Stimulated activated CD8-positive, alpha-beta memory T cell treated with anti-CD3 and anti-CD28 coated beads, Interleukin-12 subunit alpha, Interleukin-12 subunit beta, amount 100 ng/mL, for 24 hours (primary cell): ENCODE measurements at regions not wholly inside any gene's neighbourhood (a gene's known extent, or its start where the extent isn't known, plus 50 kb on each side); places are given as distances from the start of the nearest gene placed in this dataset.
"Not testable (repeated sequence)": the region's sequence is repeated elsewhere in the genome, so short reads cannot be mapped to it uniquely, and the experiment has no call there.

Experiments used
- DNase-seq: peaks from one replicate; pipeline ENCODE4 v3.0.0-alpha.2; 2020; ENCODE audit errors: extremely low read depth

- no peak for DNase-seq
These were observed 1140.8 kb upstream of the CELF4 start for GRCh38 chr18:38706373-38706772.

- DNase-seq = no peak
These were observed 1132.5 kb upstream of the CELF4 start for GRCh38 chr18:38698088-38698487.

- no peak for DNase-seq
These were observed 1130.1 kb upstream of the CELF4 start for GRCh38 chr18:38695559-38696280.

DNA sequence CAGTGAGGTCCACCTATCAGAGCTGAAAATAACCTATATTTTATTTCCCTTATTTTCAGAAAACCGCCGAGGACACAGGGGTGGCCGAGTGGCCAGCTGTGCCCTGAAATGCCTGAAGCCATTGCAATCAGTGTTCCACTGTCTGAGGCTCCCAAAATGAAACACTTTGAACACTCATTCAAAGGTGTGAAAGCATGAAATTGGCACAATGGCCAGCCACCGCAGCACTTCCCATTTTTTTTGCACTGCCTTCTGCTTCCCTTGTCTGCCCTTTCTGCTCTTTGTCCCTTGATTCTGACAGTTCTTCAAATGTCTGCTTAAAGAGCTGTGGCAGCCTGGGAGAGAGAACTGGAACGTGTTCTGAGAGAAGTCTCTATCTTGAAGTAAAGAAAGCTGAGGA is 1127.5 kb upstream of the CELF4 start:
- no peak for DNase-seq

DNA sequence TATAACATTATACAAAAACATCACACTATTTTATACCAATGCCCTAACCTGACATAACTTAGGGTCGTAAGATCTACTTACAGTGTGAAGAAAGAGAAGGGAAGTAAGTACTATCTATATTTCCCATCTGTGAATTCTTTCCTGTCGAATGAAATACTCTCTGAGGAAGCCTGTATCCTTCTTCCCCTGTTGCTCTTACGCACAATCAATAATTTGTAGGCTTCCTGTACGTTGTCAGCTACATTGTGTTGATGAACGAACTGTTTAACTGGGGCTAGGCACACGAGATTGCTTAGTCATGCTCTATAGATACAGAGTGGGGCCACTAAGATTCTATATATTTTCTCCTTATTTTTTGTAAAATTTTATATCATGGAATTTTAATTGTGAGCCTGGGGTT is 1125.0 kb upstream of the CELF4 start:
- DNase-seq = no peak

- DNase-seq = no peak
These were observed 1122.8 kb upstream of the CELF4 start for GRCh38 chr18:38688416-38688815.

GRCh38 chr18:38670486-38670885 is 1104.9 kb upstream of the CELF4 start:
- no peak for DNase-seq

DNA sequence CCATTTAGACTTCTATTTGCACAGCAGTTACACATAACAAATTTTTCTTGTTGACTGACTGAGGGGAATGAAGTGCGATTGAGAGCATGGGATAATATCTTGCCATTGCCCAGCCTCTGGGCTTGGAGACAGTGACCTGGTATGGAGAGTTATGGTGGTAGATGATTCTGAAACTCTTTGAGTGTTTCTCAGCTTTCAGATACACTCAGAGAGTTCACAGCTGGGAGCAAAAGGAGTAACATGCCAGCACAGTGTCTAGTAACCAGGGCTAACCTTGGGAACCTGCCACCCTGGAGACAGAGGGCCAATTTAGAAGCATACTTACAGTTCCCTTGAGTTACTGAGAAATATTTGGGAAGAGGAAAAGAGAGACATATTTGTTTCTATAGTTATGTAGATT is 1099.3 kb upstream of the CELF4 start:
- DNase-seq = no peak

DNA sequence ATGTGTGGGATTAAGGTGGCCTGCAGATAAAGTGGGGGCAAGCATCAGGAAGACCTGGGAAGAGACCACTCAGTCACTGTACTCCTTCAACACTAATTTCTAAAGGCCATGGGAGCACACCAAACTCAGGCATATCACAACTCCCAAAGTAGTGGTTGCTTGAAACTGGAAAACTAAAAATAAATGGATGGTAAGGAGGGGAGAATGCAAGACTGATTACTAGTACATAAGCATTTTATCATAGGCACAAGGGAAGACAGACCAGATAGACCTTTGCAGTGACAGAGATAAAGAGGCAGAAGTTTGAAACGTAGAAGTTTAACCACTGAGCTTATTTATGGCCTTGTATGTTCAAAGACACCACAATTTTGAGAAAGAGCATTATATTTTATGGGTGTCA is 1098.1 kb upstream of the CELF4 start:
- DNase-seq = no peak

- DNase-seq = no peak
These were observed 1097.7 kb upstream of the CELF4 start for GRCh38 chr18:38663270-38663669.

DNA sequence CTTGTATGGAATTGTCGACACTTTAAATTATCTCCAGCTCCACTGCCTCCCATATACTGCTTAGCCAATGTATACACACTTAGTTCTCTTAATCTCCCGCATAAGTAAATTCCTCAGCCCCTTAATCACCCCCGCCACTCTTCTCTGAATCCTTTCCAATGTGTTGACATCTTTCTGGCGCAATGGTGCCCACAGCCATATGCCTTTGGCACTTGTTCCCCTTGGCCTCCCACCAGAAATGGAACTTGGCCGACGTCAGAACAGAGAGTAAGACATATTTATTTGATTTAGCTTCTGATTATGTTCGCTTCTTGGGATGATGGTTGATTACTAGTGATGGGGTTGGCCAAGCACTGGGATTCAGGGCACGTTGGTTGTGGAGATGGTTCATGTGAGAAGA is 1089.3 kb upstream of the CELF4 start:
- no peak for DNase-seq

- DNase-seq = no peak
These were observed 1086.1 kb upstream of the CELF4 start for GRCh38 chr18:38651736-38652135.

DNA sequence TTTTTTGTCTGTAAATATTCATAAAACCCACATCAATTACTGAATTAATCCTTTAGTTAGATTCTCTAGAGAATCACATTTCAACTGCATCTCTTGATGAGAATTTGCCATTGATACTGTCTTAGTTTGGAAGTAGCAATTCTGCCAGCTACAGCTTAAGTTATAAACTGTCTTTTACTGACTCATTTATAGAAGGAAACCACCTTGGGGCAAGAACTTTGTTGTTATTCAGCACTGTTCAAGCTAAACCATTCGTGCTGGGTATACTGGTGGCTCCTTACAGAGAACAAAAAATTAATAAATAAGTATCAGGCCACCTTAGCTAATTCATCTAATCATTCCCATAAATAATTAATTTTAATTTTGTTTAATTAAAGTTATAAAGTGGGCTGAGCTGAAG is 1082.6 kb upstream of the CELF4 start:
- no peak for DNase-seq

- DNase-seq = no peak
These were observed 1080.7 kb upstream of the CELF4 start for GRCh38 chr18:38646296-38646695.

- DNase-seq = no peak
These were observed 1079.5 kb upstream of the CELF4 start for GRCh38 chr18:38644875-38645641.

- no peak for DNase-seq
These were observed 1077.1 kb upstream of the CELF4 start for GRCh38 chr18:38642711-38643110.

GRCh38 chr18:38639700-38640099 is 1074.1 kb upstream of the CELF4 start:
- not testable (repeated sequence) for DNase-seq

GRCh38 chr18:38635709-38636430 is 1070.3 kb upstream of the CELF4 start:
- no peak for DNase-seq

DNA sequence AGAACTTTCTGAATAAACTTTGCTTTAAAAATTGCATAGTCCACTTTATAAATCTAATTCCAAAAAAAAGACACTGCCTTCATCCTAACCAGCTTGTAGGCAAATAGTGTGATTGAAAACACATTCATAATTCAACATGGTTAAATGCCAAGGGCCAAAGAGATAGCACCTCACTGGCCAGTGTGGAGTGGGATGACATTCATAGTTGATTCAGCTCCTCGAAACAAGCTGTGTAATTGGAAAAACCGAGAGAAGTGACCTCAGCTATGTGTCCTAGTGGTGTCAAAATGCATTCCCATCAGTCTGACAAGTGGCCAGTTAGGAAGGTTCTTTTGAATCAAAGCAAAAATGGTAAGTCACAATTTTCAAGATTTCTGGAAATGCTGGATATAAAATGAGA is 1068.5 kb upstream of the CELF4 start:
- no peak for DNase-seq

DNA sequence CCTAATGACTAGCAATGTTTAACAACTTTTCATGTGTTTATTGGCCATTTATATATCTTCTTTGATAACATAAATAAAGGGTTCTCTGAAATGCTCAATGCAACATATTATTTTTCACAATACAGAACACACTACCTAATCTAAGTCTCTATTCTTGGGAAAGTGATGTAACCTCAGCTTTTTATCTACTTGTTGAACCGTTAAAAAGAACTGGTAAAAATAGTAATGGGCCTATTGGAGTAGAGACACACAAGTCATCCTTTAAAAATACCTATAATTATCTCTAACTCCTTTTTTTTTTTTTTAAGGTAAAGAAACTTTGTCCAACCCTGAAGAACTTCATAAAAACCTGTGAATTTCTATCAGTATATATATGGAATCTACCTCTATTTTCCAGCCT is 1067.7 kb upstream of the CELF4 start:
- DNase-seq = no peak

- DNase-seq = no peak
These were observed 1053.5 kb upstream of the CELF4 start for GRCh38 chr18:38619129-38619528.

DNA sequence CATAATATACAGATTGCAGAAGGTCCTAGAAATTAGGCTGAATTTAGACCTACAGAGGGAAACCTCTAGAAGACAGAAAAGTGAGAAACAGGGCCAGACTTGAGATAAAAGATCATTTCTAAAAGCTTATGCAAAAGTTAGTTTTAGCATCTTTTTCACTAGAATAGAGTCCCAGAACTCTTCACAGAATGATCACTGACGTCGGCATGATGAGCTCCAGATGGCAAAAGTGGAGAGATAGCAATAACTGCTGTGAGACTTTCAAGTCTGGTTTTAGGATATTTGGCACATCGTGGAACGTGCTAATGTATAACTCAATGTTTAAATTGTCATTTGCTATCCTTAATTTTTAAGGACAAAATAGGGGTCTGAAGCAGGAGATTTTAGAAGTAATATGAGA is 1050.7 kb upstream of the CELF4 start:
- no peak for DNase-seq

DNA sequence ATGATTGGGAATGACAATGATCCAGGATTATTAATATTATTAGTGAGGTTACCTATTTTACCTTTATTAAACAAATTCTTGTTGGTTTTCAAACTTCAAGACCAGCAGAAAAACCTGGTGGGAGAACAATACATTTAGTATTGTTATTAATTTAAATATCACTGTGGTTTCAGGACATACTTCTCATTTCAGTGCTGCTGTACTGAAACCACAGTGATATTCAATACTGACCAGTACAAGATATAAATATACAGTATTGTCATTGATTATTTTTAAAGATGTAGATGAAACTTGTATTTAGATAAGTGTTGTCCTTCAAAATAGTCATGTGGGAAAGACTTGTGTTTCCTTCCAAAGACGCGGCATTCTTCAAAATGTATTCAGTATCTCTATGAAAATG is 1047.3 kb upstream of the CELF4 start:
- DNase-seq = no peak
